Middle frontal gyrus (tissue), 1 donor: ENCODE measurements at regions not wholly inside any gene's neighbourhood (a gene's known extent, or its start where the extent isn't known, plus 50 kb on each side); places are given as distances from the start of the nearest gene placed in this dataset.
"Not testable (repeated sequence)": the region's sequence is repeated elsewhere in the genome, so short reads cannot be mapped to it uniquely, and the experiment has no call there.

Source experiments
- DNase-seq: peaks from one replicate; pipeline ENCODE4 v3.0.0-alpha.2; 2015; ENCODE audit warnings: low spot score; ENCODE audit errors: extremely low spot score

- no peak for DNase-seq
These were observed 569.0 kb upstream of the B3GAT1 start for GRCh38 chr11:134980819-134981710.

GRCh38 chr11:134979089-134979457, 567.0 kb upstream of the B3GAT1 start:
- DNase-seq = not testable (repeated sequence)

- no peak for DNase-seq
These were observed 566.5 kb upstream of the B3GAT1 start for GRCh38 chr11:134978388-134979088.

- no peak for DNase-seq
These were observed 564.5 kb upstream of the B3GAT1 start for GRCh38 chr11:134976551-134976950.

GRCh38 chr11:134975866-134976376, 563.9 kb upstream of the B3GAT1 start:
- DNase-seq = no peak

GRCh38 chr11:134973801-134974200, 561.8 kb upstream of the B3GAT1 start:
- DNase-seq = no peak

- no peak for DNase-seq
These were observed 559.3 kb upstream of the B3GAT1 start for GRCh38 chr11:134971381-134971780.

GRCh38 chr11:134967746-134968145, 555.7 kb upstream of the B3GAT1 start:
- DNase-seq = no peak

- not testable (repeated sequence) for DNase-seq
These were observed 549.3 kb upstream of the B3GAT1 start for GRCh38 chr11:134961386-134961785.

GRCh38 chr11:134958870-134959269, 546.8 kb upstream of the B3GAT1 start:
- DNase-seq = no peak

GRCh38 chr11:134958336-134958640, 546.2 kb upstream of the B3GAT1 start:
- no peak for DNase-seq

- DNase-seq = no peak
These were observed 545.7 kb upstream of the B3GAT1 start for GRCh38 chr11:134957540-134958335.

- DNase-seq = no peak
These were observed 544.6 kb upstream of the B3GAT1 start for GRCh38 chr11:134956450-134957210.

- not testable (repeated sequence) for DNase-seq
These were observed 543.9 kb upstream of the B3GAT1 start for GRCh38 chr11:134955970-134956369.

GRCh38 chr11:134955281-134955680, 543.2 kb upstream of the B3GAT1 start:
- DNase-seq = no peak

- DNase-seq = not testable (repeated sequence)
These were observed 542.4 kb upstream of the B3GAT1 start for GRCh38 chr11:134954456-134954855.

- not testable (repeated sequence) for DNase-seq
These were observed 541.5 kb upstream of the B3GAT1 start for GRCh38 chr11:134953417-134953970.

GRCh38 chr11:134951305-134951700, 539.3 kb upstream of the B3GAT1 start:
- DNase-seq = peak; percentile 21

GRCh38 chr11:134950692-134951304, 538.8 kb upstream of the B3GAT1 start:
- no peak for DNase-seq
